HFFc6 (cell line): ENCODE measurements at regions not wholly inside any gene's neighbourhood (a gene's known extent, or its start where the extent isn't known, plus 50 kb on each side); places are given as distances from the start of the nearest gene placed in this dataset.

Experiments
- DNase-seq: peaks from one replicate; pipeline ENCODE4 v3.0.0-alpha.2; 2018
- H3K27ac Mint-ChIP-seq: 2 replicates; pipeline ENCODE4 v1.8.0; 2020; ENCODE audit warnings: mild to moderate bottlenecking, mixed read lengths
- H3K27me3 Mint-ChIP-seq: 2 replicates; pipeline ENCODE4 v1.8.0; 2021; ENCODE audit warnings: mild to moderate bottlenecking, moderate library complexity, mixed read lengths; ENCODE audit not compliant: insufficient read depth
- H3K36me3 Mint-ChIP-seq: 2 replicates; pipeline ENCODE4 v1.8.0; 2021; ENCODE audit warnings: low read depth, mixed read lengths
- H3K4me1 Mint-ChIP-seq: 2 replicates; pipeline ENCODE4 v1.8.0; 2020; ENCODE audit warnings: low read depth, mixed read lengths
- H3K4me3 Mint-ChIP-seq: 2 replicates; pipeline ENCODE4 v1.8.0; 2020; ENCODE audit warnings: mild to moderate bottlenecking, moderate library complexity, mixed read lengths
- H3K9me3 Mint-ChIP-seq: 2 replicates; pipeline ENCODE4 v1.8.0; 2020; ENCODE audit warnings: mild to moderate bottlenecking, mixed read lengths
- TF ChIP-seq, protein P1 (sequence below): fragments of 200-600 bp; sonication (generic); IDR thresholded peaks from 2 replicates; pipeline ENCODE4 v1.5.0; 2021; ENCODE audit warnings: antibody characterized with exemption, mild to moderate bottlenecking

DNA sequence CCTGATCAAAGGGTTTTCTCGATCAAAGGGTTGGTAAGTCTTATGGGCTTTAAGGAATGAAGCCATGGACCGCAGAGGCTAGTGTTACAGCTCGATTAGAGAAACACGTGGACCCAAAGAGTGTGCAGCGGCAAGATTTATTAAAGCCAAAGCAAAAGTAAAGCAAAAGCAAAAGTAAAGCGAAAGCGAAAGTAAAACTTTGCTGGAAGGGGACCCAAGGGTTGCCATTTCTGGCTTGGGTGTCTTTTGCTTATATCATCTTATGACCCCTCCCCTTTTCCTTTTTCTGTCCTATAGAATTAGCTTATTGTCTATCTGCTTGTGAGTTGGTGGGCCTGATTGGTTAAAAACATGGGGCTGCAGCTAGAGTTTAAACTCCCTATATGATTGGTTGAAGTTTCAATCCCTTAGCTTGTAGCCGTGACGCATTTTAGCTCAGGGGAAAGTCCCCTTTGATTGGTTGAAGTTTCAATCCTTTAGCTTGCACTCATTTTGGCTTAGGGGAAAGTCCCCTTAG lies 957.0 kb downstream of the AMY1C start:
- no peak overlapping the region for H3K27ac Mint-ChIP-seq

DNA sequence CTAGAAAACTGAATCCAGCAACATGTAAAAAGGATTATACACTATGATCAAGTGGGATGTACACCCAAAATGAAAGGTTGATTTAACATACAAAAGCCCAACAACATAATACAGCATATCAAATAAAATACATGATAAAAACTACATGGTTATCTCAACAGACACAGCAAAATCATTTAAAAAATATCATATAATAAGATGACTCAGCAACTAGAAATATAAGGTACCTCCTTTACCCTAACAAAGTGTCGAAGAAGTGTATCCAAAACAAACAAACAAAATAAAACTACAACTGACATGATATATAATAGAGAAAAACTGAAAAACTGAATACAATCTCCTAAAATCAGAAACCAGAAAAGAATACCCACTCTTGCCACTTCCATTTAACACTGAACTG lies 969.1 kb downstream of the AMY1C start:
- no peak for DNase-seq
- Mint-ChIP-seq H3K9me3 (peaks cover 24% of the 10 kb centered on the region), H3K27ac (no peak overlapping the region), H3K4me3 (no peak overlapping the region), H3K36me3 (no peaks in the 10 kb centered on the region), H3K4me1 (no peaks in the 10 kb centered on the region), H3K27me3 (no peaks in the 10 kb centered on the region; the same call in 1 of the 2 replicates)
- TF ChIP-seq, protein P1, sequence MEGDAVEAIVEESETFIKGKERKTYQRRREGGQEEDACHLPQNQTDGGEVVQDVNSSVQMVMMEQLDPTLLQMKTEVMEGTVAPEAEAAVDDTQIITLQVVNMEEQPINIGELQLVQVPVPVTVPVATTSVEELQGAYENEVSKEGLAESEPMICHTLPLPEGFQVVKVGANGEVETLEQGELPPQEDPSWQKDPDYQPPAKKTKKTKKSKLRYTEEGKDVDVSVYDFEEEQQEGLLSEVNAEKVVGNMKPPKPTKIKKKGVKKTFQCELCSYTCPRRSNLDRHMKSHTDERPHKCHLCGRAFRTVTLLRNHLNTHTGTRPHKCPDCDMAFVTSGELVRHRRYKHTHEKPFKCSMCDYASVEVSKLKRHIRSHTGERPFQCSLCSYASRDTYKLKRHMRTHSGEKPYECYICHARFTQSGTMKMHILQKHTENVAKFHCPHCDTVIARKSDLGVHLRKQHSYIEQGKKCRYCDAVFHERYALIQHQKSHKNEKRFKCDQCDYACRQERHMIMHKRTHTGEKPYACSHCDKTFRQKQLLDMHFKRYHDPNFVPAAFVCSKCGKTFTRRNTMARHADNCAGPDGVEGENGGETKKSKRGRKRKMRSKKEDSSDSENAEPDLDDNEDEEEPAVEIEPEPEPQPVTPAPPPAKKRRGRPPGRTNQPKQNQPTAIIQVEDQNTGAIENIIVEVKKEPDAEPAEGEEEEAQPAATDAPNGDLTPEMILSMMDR, result no peak

More for the DNA sequence above, 957.0 kb downstream of the AMY1C start:
- H3K36me3 Mint-ChIP-seq, result no peaks in the 10 kb centered on the region
- no peaks in the 10 kb centered on the region for H3K27me3 Mint-ChIP-seq
- H3K4me3 Mint-ChIP-seq, result peak overlapping the region; percentile 84
- peaks cover 7% of the 10 kb centered on the region; the same call in 1 of the 2 replicates for H3K4me1 Mint-ChIP-seq
- no peak for DNase-seq
- no peaks in the 10 kb centered on the region; the same call in 1 of the 2 replicates for H3K9me3 Mint-ChIP-seq
- TF ChIP-seq, protein P1, result no peak

DNA sequence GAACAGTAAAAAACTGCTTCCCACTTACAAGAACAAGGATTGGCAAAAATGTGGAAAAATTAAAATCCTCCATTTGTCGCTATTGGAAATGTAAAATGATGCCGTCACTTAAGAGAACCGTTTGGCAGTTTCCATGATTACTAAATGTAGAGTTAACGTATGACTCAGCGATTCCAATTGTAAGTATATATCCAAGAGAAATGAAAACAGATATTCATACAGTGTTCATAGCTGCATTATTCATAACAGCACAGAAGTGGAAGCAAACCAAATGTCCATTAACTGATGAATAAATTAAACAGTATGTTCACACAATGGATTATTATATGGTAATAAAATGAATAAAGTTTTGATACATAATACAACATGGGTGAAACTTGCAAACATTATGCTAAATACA lies 971.0 kb downstream of the AMY1C start:
- H3K27me3 Mint-ChIP-seq, result no peaks in the 10 kb centered on the region
- no peaks in the 10 kb centered on the region for H3K36me3 Mint-ChIP-seq
- no peak overlapping the region for H3K4me3 Mint-ChIP-seq
- H3K9me3 Mint-ChIP-seq, result peaks cover 29% of the 10 kb centered on the region
- TF ChIP-seq, protein P1, result no peak
- no peaks in the 10 kb centered on the region for H3K4me1 Mint-ChIP-seq
- no peak overlapping the region for H3K27ac Mint-ChIP-seq
- DNase-seq, result no peak

DNA sequence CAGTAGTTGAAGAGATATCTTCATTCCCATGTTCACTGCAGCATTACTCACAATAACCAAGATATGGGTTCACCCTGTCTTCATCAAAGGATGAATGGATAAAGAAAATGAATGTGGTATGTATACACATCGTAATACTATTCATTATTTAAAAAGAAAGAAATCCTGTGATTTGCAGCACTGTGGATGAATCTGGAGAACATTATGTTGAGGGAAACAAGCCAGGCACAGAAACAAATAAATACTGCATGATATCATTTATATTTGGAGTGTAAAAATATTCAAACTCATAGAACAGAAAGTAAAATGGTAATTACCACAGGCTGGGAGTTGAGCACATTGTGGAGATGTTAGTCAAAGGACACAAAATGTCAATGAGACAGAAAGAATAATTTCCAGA lies 977.2 kb downstream of the AMY1C start:
- Mint-ChIP-seq H3K36me3 (no peaks in the 10 kb centered on the region), H3K27me3 (no peaks in the 10 kb centered on the region; the same call in 1 of the 2 replicates), H3K4me3 (no peak overlapping the region)

DNA sequence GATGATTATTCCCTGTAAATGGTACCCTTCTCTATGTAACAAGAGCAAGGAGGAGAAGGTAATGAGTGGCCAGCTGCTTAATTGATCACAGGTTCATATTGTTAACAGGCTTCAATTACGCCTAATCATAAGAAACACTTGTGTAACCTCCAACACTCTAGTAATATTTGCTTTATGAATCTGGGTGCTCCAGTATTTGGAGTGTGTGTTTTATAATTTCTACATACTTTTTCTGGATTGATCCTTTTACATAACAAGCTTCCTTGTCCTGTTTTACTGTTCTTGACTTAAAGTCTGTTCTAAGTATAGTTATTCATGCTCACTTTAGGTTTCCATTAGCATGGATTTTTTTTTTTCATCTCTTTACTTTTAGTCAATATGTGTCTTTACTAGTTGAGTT lies 984.2 kb downstream of the AMY1C start:
- H3K4me3 Mint-ChIP-seq, result no peak overlapping the region

More for the DNA sequence above, 977.2 kb downstream of the AMY1C start:
- no peak overlapping the region for H3K27ac Mint-ChIP-seq
- H3K9me3 Mint-ChIP-seq, result peaks cover 36% of the 10 kb centered on the region
- no peak for DNase-seq
- TF ChIP-seq, protein P1, result no peak
- no peaks in the 10 kb centered on the region for H3K4me1 Mint-ChIP-seq

More for the DNA sequence above, 984.2 kb downstream of the AMY1C start:
- H3K27ac Mint-ChIP-seq, result no peak overlapping the region
- TF ChIP-seq, protein P1, result no peak
- no peaks in the 10 kb centered on the region; the same call in 1 of the 2 replicates for H3K27me3 Mint-ChIP-seq
- H3K9me3 Mint-ChIP-seq, result peaks cover 37% of the 10 kb centered on the region
- DNase-seq, result no peak
- H3K36me3 Mint-ChIP-seq, result no peaks in the 10 kb centered on the region
- H3K4me1 Mint-ChIP-seq, result no peaks in the 10 kb centered on the region
